GM12874 (cell line): ENCODE measurements at regions not wholly inside any gene's neighbourhood (a gene's known extent, or its start where the extent isn't known, plus 50 kb on each side); places are given as distances from the start of the nearest gene placed in this dataset.

ENCODE experiments used
- CTCF ChIP-seq: IDR thresholded peaks from 2 replicates; pipeline ENCODE4 v1.5.1; 2011; ENCODE audit warnings: low read depth, mild to moderate bottlenecking, control low read depth, low read length, moderate library complexity; ENCODE audit not compliant: insufficient read depth

- no peak for TF ChIP-seq CTCF
Observed at GRCh38 chr7:79666472-79666871, 213.0 kb upstream of the MAGI2 start.

DNA sequence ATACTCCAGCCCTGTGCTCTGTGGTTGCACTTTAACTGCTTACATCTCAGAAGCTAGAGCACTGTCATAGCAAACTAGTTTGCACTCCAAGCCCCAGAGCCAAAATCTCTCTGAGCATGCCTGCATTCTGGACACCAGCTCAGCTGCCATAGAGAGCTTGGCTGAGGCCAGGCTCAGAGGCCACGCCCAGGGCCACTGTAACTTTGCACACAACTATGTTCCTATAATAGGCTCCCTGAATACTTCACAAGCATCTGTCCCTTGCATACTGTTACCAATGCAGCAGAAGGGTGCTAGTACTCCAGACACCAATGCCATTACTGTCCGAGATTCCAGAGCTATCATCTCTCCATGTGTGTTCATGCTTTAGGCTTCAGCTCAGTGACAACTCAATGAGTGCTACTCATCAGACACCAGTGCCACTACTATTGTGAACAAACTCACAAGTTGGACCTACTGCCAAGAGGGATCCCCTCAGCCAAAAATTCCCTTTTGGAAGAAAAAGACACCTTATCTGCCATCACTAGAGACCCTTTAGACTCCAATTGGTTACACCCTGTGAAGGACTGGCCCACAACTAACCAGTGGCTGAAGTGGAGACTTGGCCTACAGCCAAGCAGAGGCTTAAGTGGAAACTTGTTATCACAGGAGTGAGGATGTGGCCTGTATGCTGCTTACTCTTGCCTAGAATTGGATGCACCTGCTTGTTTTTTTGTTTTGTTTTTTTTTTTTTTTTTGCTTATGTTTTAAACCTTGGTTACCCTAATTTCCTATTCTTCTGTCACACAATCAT lies 211.6 kb upstream of the MAGI2 start:
- no peak for TF ChIP-seq CTCF

DNA sequence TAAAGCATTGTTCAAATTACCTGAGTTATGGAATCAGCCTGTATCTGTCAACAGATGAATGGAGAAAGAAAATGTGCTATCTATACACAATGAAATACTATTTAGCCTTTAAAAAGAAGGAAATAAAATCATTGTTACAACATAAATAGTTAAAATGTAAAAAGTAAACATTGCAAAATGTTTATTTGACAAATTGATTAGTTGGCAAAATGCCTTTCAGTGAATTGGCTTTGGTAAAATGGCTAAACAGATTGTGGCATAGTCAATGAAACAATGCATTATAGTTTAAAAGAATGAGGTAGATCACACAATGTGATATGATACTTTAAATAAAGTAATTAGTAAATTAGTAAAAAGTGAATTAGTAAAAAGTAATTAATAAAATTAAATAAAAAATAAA lies 204.8 kb upstream of the MAGI2 start:
- TF ChIP-seq CTCF: no peak

DNA sequence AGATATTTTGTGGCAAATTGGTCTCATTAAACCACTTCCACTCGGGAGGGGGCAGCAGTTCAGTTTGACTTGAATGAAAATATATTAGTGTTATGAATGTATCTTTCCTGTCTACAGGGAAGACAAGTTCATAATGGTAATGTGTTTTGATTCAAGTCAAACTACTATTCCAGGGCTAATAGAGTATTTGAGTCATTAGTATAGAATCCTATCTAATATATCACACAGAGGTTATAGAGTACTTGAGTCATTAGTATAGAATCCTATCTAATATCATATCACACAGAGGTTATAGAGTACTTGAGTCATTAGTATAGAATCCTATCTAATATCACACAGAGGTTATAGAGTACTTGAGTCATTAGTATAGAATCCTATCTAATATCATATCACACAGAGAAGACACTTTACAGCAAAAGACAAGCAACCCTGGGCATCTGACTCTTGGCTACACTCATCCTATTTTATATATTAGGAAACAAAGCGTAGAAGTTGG lies 199.7 kb upstream of the MAGI2 start:
- TF ChIP-seq CTCF: no peak

GRCh38 chr7:79652619-79653018 lies 199.2 kb upstream of the MAGI2 start:
- TF ChIP-seq CTCF: no peak

GRCh38 chr7:79647711-79648110 lies 194.2 kb upstream of the MAGI2 start:
- no peak for TF ChIP-seq CTCF

DNA sequence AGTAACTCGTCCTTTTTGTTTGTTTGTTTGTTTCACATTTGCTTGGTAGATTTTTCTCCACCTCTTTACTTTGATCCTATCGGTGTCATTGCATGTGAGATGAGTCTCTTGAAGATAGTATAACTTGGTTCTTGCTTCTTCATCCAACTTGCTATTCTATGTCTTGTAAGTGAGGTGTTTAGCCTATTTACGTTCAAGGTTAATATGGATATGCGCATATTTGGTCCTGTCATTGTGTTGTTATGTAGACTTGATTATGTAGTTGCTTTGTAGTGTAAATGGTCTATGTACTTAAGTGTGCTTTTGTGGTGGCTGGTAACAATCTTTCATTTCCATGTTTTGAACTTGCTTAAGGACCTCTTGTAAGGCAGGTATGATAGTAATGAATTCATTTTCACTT lies 192.8 kb upstream of the MAGI2 start:
- no peak for TF ChIP-seq CTCF
